GM12878 (cell line): ENCODE measurements at regions not wholly inside any gene's neighbourhood (a gene's known extent, or its start where the extent isn't known, plus 50 kb on each side); places are given as distances from the start of the nearest gene placed in this dataset.

Source experiments
- ATAC-seq: fragments of 200-7000 bp; cut with Tn5 transposase; 3 replicates; pipeline ENCODE4 v1.9.1; 2020; ENCODE audit warnings: mild to moderate bottlenecking, moderate library complexity
- BruUV-seq: library from RNA; stranded (reverse); fragments of 400-500 nt; replicated peaks from 2 replicates; lab custom pipeline; 2021; lab: Mats Ljungman, UMichigan
- CTCF ChIA-PET: fragments of 300-600 bp; sonication (Branson Sonifier 250); formaldehyde crosslinking; extraction: SDS; loops from one replicate; lab custom pipeline; 2021; ENCODE audit warnings: inconsistent platforms; lab: Yijun Ruan, JAX
- POLR2A ChIA-PET: fragments of 350-600 bp; formaldehyde crosslinking; extraction: SDS; loops from one replicate; lab custom pipeline; 2021; ENCODE audit warnings: inconsistent platforms; lab: Charles Lee
- RAD21 ChIA-PET: fragments of 300-600 bp; sonication (Branson Sonifier 250); formaldehyde crosslinking; loops from one replicate; lab custom pipeline; 2023; ENCODE audit warnings: antibody characterized with exemption; ENCODE audit not compliant: unreplicated experiment; lab: Charles Lee
- SMC1A ChIA-PET: fragments of 300-600 bp; sonication (Branson Sonifier 250); formaldehyde crosslinking; loops from one replicate; lab custom pipeline; 2023; ENCODE audit not compliant: unreplicated experiment, uncharacterized antibody; lab: Charles Lee
- DNase-seq: peaks from one replicate; pipeline ENCODE4 v3.0.0-alpha.2; 2011; ENCODE audit warnings: low read depth, low spot score
- FAIRE-seq: peaks from 3 replicates; lab custom pipeline; 2011; peaks lifted over from hg19 to GRCh38; lab: Jason Lieb, UNC
- H2AFZ ChIP-seq: 2 replicates; pipeline ENCODE4 v1.6.0; 2011; ENCODE audit warnings: low read depth, low read length, control low read depth; ENCODE audit not compliant: control insufficient read depth
- H3K27ac ChIP-seq: 2 replicates; pipeline ENCODE4 v1.5.1; 2011; ENCODE audit warnings: control low read depth; ENCODE audit not compliant: control insufficient read depth, insufficient read depth
- H3K27me3 ChIP-seq, 2 experiments: replicated peaks in 1 of 2; 2 replicates each; pipeline versions ENCODE4 v1.6.0 to v1.6.1; 2011; ENCODE audit warnings: low read length in 1 of 2; ENCODE audit not compliant: control insufficient read depth in 2 of 2, insufficient read depth in 2 of 2
- H3K36me3 ChIP-seq, 2 experiments: 2 replicates each; pipeline ENCODE4 v1.5.1; 2011; ENCODE audit warnings: low read length in 1 of 2; ENCODE audit not compliant: control insufficient read depth in 2 of 2, insufficient read depth in 2 of 2
- H3K4me1 ChIP-seq: 2 replicates; pipeline ENCODE4 v1.6.1; 2011; ENCODE audit warnings: mild to moderate bottlenecking, low read length, moderate library complexity, mixed read lengths; ENCODE audit not compliant: control insufficient read depth, insufficient read depth
- H3K4me2 ChIP-seq: 2 replicates; pipeline ENCODE4 v1.6.0; 2011; ENCODE audit warnings: control low read depth; ENCODE audit not compliant: control insufficient read depth, insufficient read depth
- H3K4me3 ChIP-seq: fragments of 200-600 bp; sonication (generic); 2 replicates; pipeline ENCODE4 v1.5.1; 2016
- H3K79me2 ChIP-seq: 2 replicates; pipeline ENCODE4 v1.6.0; 2011; ENCODE audit warnings: low read length; ENCODE audit not compliant: control insufficient read depth, insufficient read depth
- H3K9ac ChIP-seq: 2 replicates; pipeline ENCODE4 v1.8.0; 2011; ENCODE audit warnings: low read length, control low read depth, mixed read lengths; ENCODE audit not compliant: control insufficient read depth, insufficient read depth
- H3K9me3 ChIP-seq: replicated peaks from 3 replicates; pipeline ENCODE4 v1.5.1; 2011; ENCODE audit warnings: mild to moderate bottlenecking, low read length; ENCODE audit not compliant: control insufficient read depth, insufficient read depth
- H4K20me1 ChIP-seq: 2 replicates; pipeline ENCODE4 v1.6.0; 2011; ENCODE audit not compliant: control insufficient read depth, insufficient read depth
- ATF2 ChIP-seq: IDR thresholded peaks from 2 replicates; pipeline ENCODE4 v1.6.1; 2012; ENCODE audit warnings: low read length, inconsistent platforms
- ATF7 ChIP-seq: fragments of 450-650 bp; IDR thresholded peaks from 2 replicates; pipeline ENCODE4 v1.6.1; 2016; ENCODE audit warnings: low read depth, mild to moderate bottlenecking
- CREB1 ChIP-seq: IDR thresholded peaks from 2 replicates; pipeline ENCODE4 v1.6.1; 2012; ENCODE audit warnings: low read depth, mild to moderate bottlenecking, inconsistent platforms
- DPF2 ChIP-seq: fragments of 450-650 bp; IDR thresholded peaks from 2 replicates; pipeline ENCODE4 v1.6.1; 2017; ENCODE audit warnings: mild to moderate bottlenecking
- E2F4 ChIP-seq: IDR thresholded peaks from 2 replicates; pipeline ENCODE4 v1.6.1; 2012; ENCODE audit warnings: low read depth, low read length, improper control_type of control experiment
- FOXK2 ChIP-seq: fragments of 450-650 bp; IDR thresholded peaks from 2 replicates; pipeline ENCODE4 v1.6.1; 2017; ENCODE audit warnings: mild to moderate bottlenecking, moderate library complexity
- HDGF ChIP-seq: fragments of 450-650 bp; IDR thresholded peaks from 2 replicates; pipeline ENCODE4 v1.6.1; 2016; ENCODE audit warnings: antibody characterized with exemption
- NBN ChIP-seq: fragments of 450-650 bp; IDR thresholded peaks from 2 replicates; pipeline ENCODE4 v1.6.1; 2016
- NR2F1 ChIP-seq: fragments of 450-650 bp; conservative IDR thresholded peaks from 2 replicates; pipeline ENCODE4 v1.6.1; 2017; ENCODE audit warnings: mild to moderate bottlenecking
- PBX3 ChIP-seq: IDR thresholded peaks from 2 replicates; pipeline ENCODE4 v1.6.1; 2011; ENCODE audit warnings: mild to moderate bottlenecking, low read depth, low read length, moderate library complexity; ENCODE audit not compliant: insufficient replicate concordance
- PRDM15 ChIP-seq: fragments of 450-650 bp; formaldehyde crosslinking; IDR thresholded peaks from 2 replicates; pipeline ENCODE4 v1.4.0; 2020; ENCODE audit warnings: mild to moderate bottlenecking, moderate library complexity
- RBBP5 ChIP-seq: fragments of 200-600 bp; sonication (generic); conservative IDR thresholded peaks from 2 replicates; pipeline ENCODE4 v1.6.1; 2016
- RELA ChIP-seq: fragments of 450-650 bp; IDR thresholded peaks from 2 replicates; pipeline ENCODE4 v1.8.0; 2014; ENCODE audit warnings: borderline replicate concordance; ENCODE audit not compliant: partially characterized antibody
- SIX5 ChIP-seq: IDR thresholded peaks from 2 replicates; pipeline ENCODE4 v1.6.1; 2011; ENCODE audit warnings: mild to moderate bottlenecking, low read depth, low read length, moderate library complexity; ENCODE audit not compliant: severe bottlenecking
- SMAD1 ChIP-seq: fragments of 450-650 bp; IDR thresholded peaks from 2 replicates; pipeline ENCODE4 v1.6.1; 2018; ENCODE audit warnings: mild to moderate bottlenecking, low read depth; ENCODE audit not compliant: partially characterized antibody
- YY1 ChIP-seq: IDR thresholded peaks from 2 replicates; pipeline ENCODE4 v1.6.1; 2011; ENCODE audit warnings: low read depth, mild to moderate bottlenecking, low read length
- WGBS: methylation state at CpG from one replicate; pipeline ENCODE4 v1.1.6; 2016; ENCODE audit warnings: low lambda C conversion rate; ENCODE audit not compliant: insufficient replicate concordance, insufficient coverage; ENCODE audit errors: missing lambda C conversion rate; 5-methylcytosine and 5-hydroxymethylcytosine counted together
- in situ Hi-C: fragments of 300-500 bp; cut with MboI; formaldehyde crosslinking; loops from 9 replicates; pipeline ENCODE4 v1.14.3; 2018; ENCODE audit warnings: mixed read lengths
- intact Hi-C: fragments of 100-400 bp; cut with micrococcal nuclease; formaldehyde crosslinking; loops from one replicate; pipeline ENCODE4 v1.14.2; 2022; ENCODE audit not compliant: unreplicated experiment

- Histone ChIP-seq H3K79me2 (no peaks in the 10 kb centered on the region), H4K20me1 (no peaks in the 10 kb centered on the region), H3K9me3 (no peaks in the 10 kb centered on the region), H3K9ac (no peak overlapping the region), H3K27me3 (no peaks in the 10 kb centered on the region), H2AFZ (no peak overlapping the region), H3K36me3 (no peaks in the 10 kb centered on the region), H3K4me2 (no peak overlapping the region), H3K27ac (no peak overlapping the region), H3K4me3 (no peak overlapping the region), H3K4me1 (no peaks in the 10 kb centered on the region)
- ATAC-seq (no peak), DNase-seq (no peak), FAIRE-seq (no peak)
- RAD21 ChIA-PET: no interaction called here
- BruUV-seq: no TSS peak
- POLR2A ChIA-PET: no interaction called here
- TF ChIP-seq PBX3: no peak
- TF ChIP-seq DPF2: no peak
- TF ChIP-seq ATF7: no peak
- TF ChIP-seq SMAD1: no peak
- TF ChIP-seq CREB1: no peak
- no peak for TF ChIP-seq RBBP5
- TF ChIP-seq E2F4: no peak
- TF ChIP-seq YY1: no peak
- no peak for TF ChIP-seq PRDM15
- no peak for TF ChIP-seq NR2F1
- TF ChIP-seq RELA: no peak
- TF ChIP-seq NBN: no peak
- TF ChIP-seq HDGF: no peak
- no peak for TF ChIP-seq SIX5
- no peak for TF ChIP-seq ATF2
- no peak for TF ChIP-seq FOXK2
- SMC1A ChIA-PET: interaction anchor here (0.9 to 1.1 kb wide), 2 partner anchors 11 to 21 kb away, joined by 3 read pairs; no protein-coding TSS in a partner anchor
- intact Hi-C loops (no loop called here), in situ Hi-C loops (no loop called here)
- CTCF ChIA-PET: no interaction called here
- 75% methylated on average over 10 of the region's 10 CpGs for WGBS
Observed at GRCh38 chr10:28089467-28089866, 90.6 kb upstream of the ODAD2 start.
